ENCODE measurements at regions not wholly inside any gene's neighbourhood (a gene's known extent, or its start where the extent isn't known, plus 50 kb on each side); places are given as distances from the start of the nearest gene placed in this dataset.

- no peaks in the 10 kb centered on the region for H3K27me3 ChIP-seq (ENCODE audit: insufficient read depth, poor library complexity, severe bottlenecking)
- DNase-seq (ENCODE audit: low spot score) (no peak), ATAC-seq (ENCODE audit: low read depth) (no peak)
- no peaks in the 10 kb centered on the region for H3K4me1 ChIP-seq (ENCODE audit: insufficient read depth, poor library complexity, severe bottlenecking)
- no peak overlapping the region for H3K4me3 ChIP-seq (ENCODE audit: severe bottlenecking)
- no peak for TF ChIP-seq CTCF (IDR thresholded peaks at IDR 0.05; ENCODE audit: poor library complexity, severe bottlenecking)
- no peak overlapping the region for H3K27ac ChIP-seq (ENCODE audit: poor library complexity, severe bottlenecking)
- H3K36me3 ChIP-seq (ENCODE audit: low read depth) = no peaks in the 10 kb centered on the region
- no peaks in the 10 kb centered on the region for H3K9me3 ChIP-seq (ENCODE audit: severe bottlenecking)
These were observed 254.7 kb upstream of the PTER start for GRCh38 chr10:16182144-16182543.

- no peak for DNase-seq (ENCODE audit: low spot score)
- no peak for ATAC-seq (ENCODE audit: low read depth)
- H3K36me3 ChIP-seq (ENCODE audit: low read depth) = no peaks in the 10 kb centered on the region
- TF ChIP-seq CTCF (IDR thresholded peaks at IDR 0.05; ENCODE audit: poor library complexity, severe bottlenecking) = no peak
- no peaks in the 10 kb centered on the region for H3K27me3 ChIP-seq (ENCODE audit: insufficient read depth, poor library complexity, severe bottlenecking)
- no peaks in the 10 kb centered on the region for H3K4me1 ChIP-seq (ENCODE audit: insufficient read depth, poor library complexity, severe bottlenecking)
- H3K4me3 ChIP-seq (ENCODE audit: severe bottlenecking) = no peak overlapping the region
- H3K27ac ChIP-seq (ENCODE audit: poor library complexity, severe bottlenecking) = no peak overlapping the region
- H3K9me3 ChIP-seq (ENCODE audit: severe bottlenecking) = no peaks in the 10 kb centered on the region
These were observed 254.1 kb upstream of the PTER start for GRCh38 chr10:16182688-16183087.

- no peaks in the 10 kb centered on the region for H3K36me3 ChIP-seq (ENCODE audit: low read depth)
- H3K27me3 ChIP-seq (ENCODE audit: insufficient read depth, poor library complexity, severe bottlenecking) = no peaks in the 10 kb centered on the region
- no peak for TF ChIP-seq CTCF (IDR thresholded peaks at IDR 0.05; ENCODE audit: poor library complexity, severe bottlenecking)
- DNase-seq (ENCODE audit: low spot score) (no peak), ATAC-seq (ENCODE audit: low read depth) (peak; percentile 35; the same call in 1 of the 3 replicates)
- no peaks in the 10 kb centered on the region for H3K9me3 ChIP-seq (ENCODE audit: severe bottlenecking)
- no peaks in the 10 kb centered on the region for H3K4me1 ChIP-seq (ENCODE audit: insufficient read depth, poor library complexity, severe bottlenecking)
- H3K27ac ChIP-seq (ENCODE audit: poor library complexity, severe bottlenecking) = peak overlapping the region; percentile 26
- no peak overlapping the region for H3K4me3 ChIP-seq (ENCODE audit: severe bottlenecking)
These were observed 252.7 kb upstream of the PTER start for GRCh38 chr10:16184096-16184597.

- ATAC-seq (ENCODE audit: low read depth) = no peak; the same call in 2 of the 3 replicates
- Histone ChIP-seq H3K4me1 (ENCODE audit: insufficient read depth, poor library complexity, severe bottlenecking) (no peaks in the 10 kb centered on the region), H3K9me3 (ENCODE audit: severe bottlenecking) (no peaks in the 10 kb centered on the region), H3K36me3 (ENCODE audit: low read depth) (no peaks in the 10 kb centered on the region), H3K27me3 (ENCODE audit: insufficient read depth, poor library complexity, severe bottlenecking) (no peaks in the 10 kb centered on the region), H3K27ac (ENCODE audit: poor library complexity, severe bottlenecking) (peak overlapping the region; percentile 26), H3K4me3 (ENCODE audit: severe bottlenecking) (no peak overlapping the region)
- no peak for TF ChIP-seq CTCF (IDR thresholded peaks at IDR 0.05; ENCODE audit: poor library complexity, severe bottlenecking)
- DNase-seq (ENCODE audit: low spot score) = no peak
These were observed 251.9 kb upstream of the PTER start for GRCh38 chr10:16184906-16185305.

GRCh38 chr10:16186564-16186963 is 250.2 kb upstream of the PTER start:
- Histone ChIP-seq H3K4me3 (ENCODE audit: severe bottlenecking) (no peak overlapping the region), H3K4me1 (ENCODE audit: insufficient read depth, poor library complexity, severe bottlenecking) (no peaks in the 10 kb centered on the region), H3K27me3 (ENCODE audit: insufficient read depth, poor library complexity, severe bottlenecking) (no peaks in the 10 kb centered on the region), H3K27ac (ENCODE audit: poor library complexity, severe bottlenecking) (no peak overlapping the region), H3K9me3 (ENCODE audit: severe bottlenecking) (no peaks in the 10 kb centered on the region), H3K36me3 (ENCODE audit: low read depth) (no peaks in the 10 kb centered on the region)
- no peak for TF ChIP-seq CTCF (IDR thresholded peaks at IDR 0.05; ENCODE audit: poor library complexity, severe bottlenecking)
- no peak for ATAC-seq (ENCODE audit: low read depth)
- DNase-seq (ENCODE audit: low spot score) = no peak

All from RWPE2 (cell line).